NCI-H128 (cell line): ENCODE measurements at regions not wholly inside any gene's neighbourhood (a gene's known extent, or its start where the extent isn't known, plus 50 kb on each side); places are given as distances from the start of the nearest gene placed in this dataset.

ENCODE experiments used
- DNase-seq: peaks from one replicate; lab custom pipeline; 2025; ENCODE audit not compliant: unreplicated experiment; lab: John Stamatoyannopoulos, UW

GRCh38 chr15:69806287-69806915, 291.3 kb downstream of the TLE3 start:
- DNase-seq, result no peak

GRCh38 chr15:69807721-69808120, 290.0 kb downstream of the TLE3 start:
- no peak for DNase-seq

- DNase-seq, result no peak
Measured at GRCh38 chr15:69808756-69809155, 289.0 kb downstream of the TLE3 start.

GRCh38 chr15:69809421-69809820, 288.3 kb downstream of the TLE3 start:
- DNase-seq, result no peak

- DNase-seq, result no peak
Measured at GRCh38 chr15:69810431-69811354, 287.0 kb downstream of the TLE3 start.

GRCh38 chr15:69812861-69813261, 284.9 kb downstream of the TLE3 start:
- no peak for DNase-seq

GRCh38 chr15:69813881-69814280, 283.8 kb downstream of the TLE3 start:
- no peak for DNase-seq

GRCh38 chr15:69814932-69815331, 282.8 kb downstream of the TLE3 start:
- no peak for DNase-seq

- DNase-seq, result no peak
Measured at GRCh38 chr15:69815793-69816192, 281.9 kb downstream of the TLE3 start.

- no peak for DNase-seq
Measured at GRCh38 chr15:69816522-69816921, 281.2 kb downstream of the TLE3 start.

- no peak for DNase-seq
Measured at GRCh38 chr15:69818529-69818928, 279.2 kb downstream of the TLE3 start.

GRCh38 chr15:69819371-69819770, 278.3 kb downstream of the TLE3 start:
- DNase-seq, result no peak

GRCh38 chr15:69820819-69821218, 276.9 kb downstream of the TLE3 start:
- DNase-seq, result no peak

GRCh38 chr15:69823223-69823907, 274.4 kb downstream of the TLE3 start:
- DNase-seq, result no peak

- no peak for DNase-seq
Measured at GRCh38 chr15:69824075-69824876, 273.4 kb downstream of the TLE3 start.

GRCh38 chr15:69824877-69825406, 272.8 kb downstream of the TLE3 start:
- DNase-seq, result no peak

GRCh38 chr15:69825941-69826818, 271.5 kb downstream of the TLE3 start:
- DNase-seq, result no peak

GRCh38 chr15:69826819-69827175, 270.9 kb downstream of the TLE3 start:
- no peak for DNase-seq

GRCh38 chr15:69827751-69828150, 270.0 kb downstream of the TLE3 start:
- DNase-seq, result no peak
